IPS DF 19.7 (cell line): ENCODE measurements at regions not wholly inside any gene's neighbourhood (a gene's known extent, or its start where the extent isn't known, plus 50 kb on each side); places are given as distances from the start of the nearest gene placed in this dataset.

Source experiments
- DNase-seq: peaks from one replicate; pipeline ENCODE4 v3.0.0-alpha.2; 2013; ENCODE audit warnings: low read depth, low spot score

GRCh38 chr5:68379275-68380036, 163.9 kb downstream of the PIK3R1 start:
- no peak for DNase-seq

DNA sequence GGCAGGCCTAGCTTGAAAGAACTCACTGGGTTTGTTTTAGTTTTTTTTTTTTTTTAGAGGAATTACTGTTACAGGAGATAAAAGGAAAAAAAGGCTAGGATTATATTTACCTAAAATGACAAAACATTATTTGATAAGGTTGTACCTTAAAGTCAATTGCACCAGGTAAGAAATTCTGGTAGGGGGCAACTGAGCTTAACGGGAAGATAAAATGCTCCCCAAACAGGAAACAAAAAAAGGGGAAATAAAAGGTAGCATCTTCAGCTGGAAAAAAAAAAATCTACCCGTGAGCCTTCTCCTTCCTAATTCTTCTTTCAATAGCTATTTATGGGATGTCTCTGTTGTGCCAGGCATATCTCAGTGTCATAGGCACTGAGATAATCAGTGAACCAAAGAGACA, 164.5 kb downstream of the PIK3R1 start:
- DNase-seq: no peak

DNA sequence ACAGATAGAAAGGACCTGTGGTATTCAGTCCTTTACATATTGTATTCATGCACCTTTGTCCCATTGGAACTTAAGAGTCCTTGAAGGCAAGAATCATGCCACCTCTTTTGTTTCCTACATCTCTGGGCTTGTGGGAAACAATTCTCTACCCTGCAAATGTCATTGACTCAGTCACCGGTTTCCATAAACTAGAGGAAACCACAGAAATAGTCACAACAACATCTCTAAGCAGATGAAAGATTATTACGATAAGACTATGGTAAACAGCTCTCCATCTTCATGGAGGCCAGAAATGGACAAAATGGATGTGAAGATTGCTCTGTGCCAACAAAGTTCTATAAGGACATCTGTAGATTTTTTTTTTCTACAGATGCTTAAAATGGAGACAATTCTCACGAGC, 165.5 kb downstream of the PIK3R1 start:
- DNase-seq: no peak

GRCh38 chr5:68381909-68382308, 166.4 kb downstream of the PIK3R1 start:
- no peak for DNase-seq

DNA sequence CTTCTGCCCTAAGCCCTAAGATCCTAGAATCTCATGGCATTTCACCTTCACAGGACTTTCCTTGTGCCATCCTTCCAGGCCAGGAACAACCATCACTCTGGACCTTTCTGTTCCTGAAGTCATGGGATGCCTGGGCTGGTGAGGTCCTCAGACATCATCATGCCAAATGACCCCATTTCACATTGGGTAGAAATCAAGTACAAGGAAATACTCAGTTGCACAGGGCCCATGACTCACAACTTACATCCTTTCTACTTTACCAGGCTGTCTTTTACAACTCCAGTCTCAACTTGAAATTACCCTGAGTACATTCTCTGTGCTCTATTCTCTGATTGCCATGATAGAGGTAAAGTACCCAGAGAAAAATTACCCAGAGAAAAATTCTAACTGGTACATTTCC, 167.1 kb downstream of the PIK3R1 start:
- DNase-seq: no peak

GRCh38 chr5:68383888-68384310, 168.3 kb downstream of the PIK3R1 start:
- no peak for DNase-seq

- DNase-seq: no peak
These were observed 169.5 kb downstream of the PIK3R1 start for GRCh38 chr5:68384936-68385594.

GRCh38 chr5:68385936-68386335, 170.4 kb downstream of the PIK3R1 start:
- DNase-seq: no peak

GRCh38 chr5:68387074-68387796, 171.7 kb downstream of the PIK3R1 start:
- no peak for DNase-seq

DNA sequence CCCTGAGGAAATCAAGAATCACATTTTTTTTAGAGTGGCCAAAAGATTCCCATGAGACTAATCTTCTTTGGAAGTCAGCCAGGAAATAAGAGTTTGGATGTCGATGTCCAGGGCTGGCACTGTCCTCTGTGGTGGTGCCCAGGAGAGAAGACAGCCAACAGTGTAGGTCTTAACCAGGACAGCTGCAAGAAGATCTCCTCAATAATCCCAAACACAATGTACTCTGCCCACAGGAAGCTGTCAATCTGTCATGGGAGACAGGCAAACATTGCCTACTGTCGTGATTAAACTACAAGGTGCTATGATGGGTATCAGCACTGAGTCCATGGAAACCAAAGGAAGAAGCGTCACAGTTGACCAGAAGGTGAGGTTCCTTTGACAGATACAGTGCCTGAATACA, 174.1 kb downstream of the PIK3R1 start:
- DNase-seq: no peak

- DNase-seq: no peak
These were observed 177.1 kb downstream of the PIK3R1 start for GRCh38 chr5:68392617-68393016.

DNA sequence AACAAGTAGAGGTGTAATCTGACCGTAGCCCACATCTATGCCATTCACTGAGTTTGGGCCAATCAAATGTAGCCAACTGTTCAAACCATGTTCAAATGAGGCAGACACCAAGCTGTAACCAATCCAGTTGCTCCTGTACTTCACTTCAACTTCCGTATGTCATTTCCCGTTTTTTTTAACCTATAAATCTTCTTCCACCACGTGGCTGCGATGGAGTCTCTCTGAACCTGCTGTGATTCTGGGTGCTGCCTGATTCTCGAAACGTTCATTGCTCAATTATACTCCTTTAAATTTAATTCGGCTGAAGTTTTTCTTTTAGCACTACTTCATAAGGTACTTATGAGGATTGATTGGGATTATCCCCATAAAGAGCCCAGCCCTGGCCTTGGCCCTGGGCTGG, 179.7 kb downstream of the PIK3R1 start:
- no peak for DNase-seq

DNA sequence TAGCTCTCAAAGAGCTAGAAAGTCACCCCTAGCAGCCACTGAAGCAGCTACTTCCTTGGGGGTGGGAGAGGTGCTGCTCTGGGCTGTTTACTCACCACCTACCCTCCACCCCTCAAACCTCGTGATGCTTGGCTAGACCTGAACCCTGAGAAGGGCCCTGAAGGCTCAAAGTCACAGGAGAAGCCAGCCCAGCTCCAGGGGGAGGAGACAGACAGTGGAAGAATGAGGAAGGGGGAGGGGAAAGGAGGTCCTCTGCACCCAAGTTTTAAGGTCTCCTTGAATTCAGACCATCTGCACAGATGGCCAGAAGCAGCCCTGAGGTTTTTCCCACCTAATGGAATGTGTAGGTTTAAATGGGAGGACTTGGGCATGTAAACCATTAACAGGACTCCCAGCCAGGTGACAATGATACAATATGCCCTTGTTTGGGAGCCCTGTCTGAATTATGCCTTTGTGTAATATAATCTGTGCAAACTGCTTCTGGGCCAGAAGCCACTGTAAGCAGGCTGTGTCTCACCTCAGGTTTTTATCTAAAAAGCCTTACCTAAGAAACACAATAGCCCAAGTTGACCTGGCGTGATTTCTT, 180.5 kb downstream of the PIK3R1 start:
- DNase-seq: no peak

- no peak for DNase-seq
These were observed 181.2 kb downstream of the PIK3R1 start for GRCh38 chr5:68396722-68397121.

- DNase-seq: no peak
These were observed 182.7 kb downstream of the PIK3R1 start for GRCh38 chr5:68398146-68398812.

DNA sequence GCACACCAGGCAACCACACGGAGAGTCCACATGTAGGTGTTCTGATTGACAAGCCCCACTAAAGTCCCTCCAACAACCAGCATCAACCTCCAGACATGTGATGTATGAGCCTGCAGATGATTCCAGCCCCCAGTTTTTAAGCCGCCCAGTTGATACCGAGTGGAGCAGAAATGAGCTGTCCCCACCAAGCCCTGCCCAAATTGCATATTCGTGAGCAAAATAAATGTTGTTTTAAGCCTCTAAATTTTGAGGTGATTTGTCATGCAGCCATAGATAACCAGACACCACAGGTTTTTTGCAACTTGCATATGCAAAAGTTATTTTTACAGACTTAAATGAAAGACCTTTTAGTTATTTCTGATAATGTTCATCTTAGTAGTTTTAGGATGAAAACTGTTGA, 187.7 kb downstream of the PIK3R1 start:
- DNase-seq: no peak

DNA sequence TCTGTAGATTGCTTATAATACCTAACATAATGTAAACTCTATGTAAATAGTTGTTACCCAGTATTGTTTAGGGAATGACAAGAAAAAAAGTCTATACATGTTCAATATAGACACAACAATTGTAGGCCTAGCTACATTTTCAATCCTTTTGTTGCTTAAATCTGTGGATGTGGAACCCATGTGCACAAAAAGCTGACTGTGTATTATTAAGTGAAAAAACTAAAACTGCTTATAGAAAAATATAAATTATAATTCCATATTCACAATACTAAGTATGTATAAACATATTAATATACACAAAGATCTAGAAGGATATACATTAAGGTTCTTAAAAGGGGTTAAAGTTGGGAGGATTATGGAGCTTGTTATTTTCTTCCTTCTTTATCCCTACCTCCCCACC, 188.7 kb downstream of the PIK3R1 start:
- no peak for DNase-seq

- DNase-seq: no peak
These were observed 189.6 kb downstream of the PIK3R1 start for GRCh38 chr5:68405026-68405684.

GRCh38 chr5:68405784-68406743, 190.5 kb downstream of the PIK3R1 start:
- no peak for DNase-seq

- DNase-seq: no peak
These were observed 191.2 kb downstream of the PIK3R1 start for GRCh38 chr5:68406767-68407241.
